ENCODE measurements at regions not wholly inside any gene's neighbourhood (a gene's known extent, or its start where the extent isn't known, plus 50 kb on each side); places are given as distances from the start of the nearest gene placed in this dataset.

GRCh38 chr1:221994939-221995338 lies 253.1 kb upstream of the DUSP10 start:
- H3K27ac ChIP-seq: peak overlapping the region in 1 of 5 donors; percentile 18

GRCh38 chr1:221994274-221994698 lies 252.4 kb upstream of the DUSP10 start:
- Histone ChIP-seq H3K4me3 (no peak overlapping the region), H3K27ac (no peak overlapping the region), H3K9me3 (no peaks in the 10 kb centered on the region), H3K36me3 (no peaks in the 10 kb centered on the region), H3K27me3 (no peaks in the 10 kb centered on the region), H3K4me1 (peaks cover 0 to 5% (median 0%) of the 10 kb centered on the region in 4 donors)
- TF ChIP-seq POLR2AphosphoS5 (IDR thresholded peaks at IDR 0.05) (no peak), CTCF (IDR thresholded peaks at IDR 0.05) (no peak), POLR2A (IDR thresholded peaks at IDR 0.05) (no peak), EP300 (IDR thresholded peaks at IDR 0.05) (no peak)
- intact Hi-C loops (cut with DNase I; ENCODE audit: low total_unique reads): no loop called here
- no peak for DNase-seq

More at GRCh38 chr1:221994939-221995338, 253.1 kb upstream of the DUSP10 start:
- DNase-seq: no peak
- intact Hi-C loops (cut with DNase I; ENCODE audit: low total_unique reads): no loop called here
- Histone ChIP-seq H3K4me3 (no peak overlapping the region), H3K27me3 (no peaks in the 10 kb centered on the region), H3K9me3 (no peaks in the 10 kb centered on the region), H3K36me3 (no peaks in the 10 kb centered on the region), H3K4me1 (peaks cover 0 to 4% (median 0%) of the 10 kb centered on the region in 4 donors)
- no peak for TF ChIP-seq CTCF (IDR thresholded peaks at IDR 0.05)
- no peak for TF ChIP-seq POLR2AphosphoS5 (IDR thresholded peaks at IDR 0.05)
- TF ChIP-seq EP300 (IDR thresholded peaks at IDR 0.05): no peak
- TF ChIP-seq POLR2A (IDR thresholded peaks at IDR 0.05): no peak
- WGBS, 5 donors: 54 to 74% (median 68%) methylated on average over 4 of the region's 4 CpGs

- Histone ChIP-seq H3K27ac (no peak overlapping the region), H3K4me1 (peaks cover 0 to 5% (median 0%) of the 10 kb centered on the region in 4 donors), H3K27me3 (no peaks in the 10 kb centered on the region), H3K36me3 (no peaks in the 10 kb centered on the region), H3K9me3 (no peaks in the 10 kb centered on the region), H3K4me3 (no peak overlapping the region)
- no peak for DNase-seq
- intact Hi-C loops (cut with DNase I; ENCODE audit: low total_unique reads): no loop called here
- TF ChIP-seq EP300 (IDR thresholded peaks at IDR 0.05) (no peak), POLR2A (IDR thresholded peaks at IDR 0.05) (no peak), CTCF (IDR thresholded peaks at IDR 0.05) (no peak), POLR2AphosphoS5 (IDR thresholded peaks at IDR 0.05) (no peak)
Measured at GRCh38 chr1:221993444-221993948, 251.6 kb upstream of the DUSP10 start.

GRCh38 chr1:221992427-221992826 lies 250.5 kb upstream of the DUSP10 start:
- DNase-seq: no peak
- no peak for TF ChIP-seq EP300 (IDR thresholded peaks at IDR 0.05)
- TF ChIP-seq CTCF (IDR thresholded peaks at IDR 0.05): no peak
- TF ChIP-seq POLR2AphosphoS5 (IDR thresholded peaks at IDR 0.05): no peak
- no peak for TF ChIP-seq POLR2A (IDR thresholded peaks at IDR 0.05)
- H3K27me3 ChIP-seq: no peaks in the 10 kb centered on the region
- no peak overlapping the region for H3K4me3 ChIP-seq
- H3K36me3 ChIP-seq: no peaks in the 10 kb centered on the region
- no peak overlapping the region for H3K27ac ChIP-seq
- H3K9me3 ChIP-seq: no peaks in the 10 kb centered on the region
- 78 to 85% (median 81%) methylated on average over 2 of the region's 2 CpGs for WGBS, 5 donors
- H3K4me1 ChIP-seq: peaks cover 0 to 5% (median 0%) of the 10 kb centered on the region in 4 donors
- intact Hi-C loops (cut with DNase I; ENCODE audit: low total_unique reads): no loop called here

Data from stomach (tissue), 8 donors.